DOHH2 (cell line): ENCODE measurements at regions not wholly inside any gene's neighbourhood (a gene's known extent, or its start where the extent isn't known, plus 50 kb on each side); places are given as distances from the start of the nearest gene placed in this dataset.

Experiments
- H3F3A ChIP-seq: fragments of 200-600 bp; sonication (generic), shearing (Covaris generic); 2 replicates; pipeline ENCODE4 v1.6.0; 2016; ENCODE audit warnings: antibody characterized with exemption, mild to moderate bottlenecking; ENCODE audit not compliant: control insufficient read depth, insufficient read depth
- H3K27ac ChIP-seq: fragments of 200-600 bp; sonication (generic); 2 replicates; pipeline ENCODE4 v1.5.1; 2014; ENCODE audit warnings: low read depth, mild to moderate bottlenecking, low read length, moderate library complexity
- H3K27me3 ChIP-seq: fragments of 200-600 bp; sonication (generic); 2 replicates; pipeline ENCODE4 v1.6.1; 2014; ENCODE audit warnings: mild to moderate bottlenecking, low read length, mixed read lengths; ENCODE audit not compliant: control insufficient read depth
- H3K36me3 ChIP-seq: fragments of 200-600 bp; sonication (generic); 2 replicates; pipeline ENCODE4 v1.6.1; 2014; ENCODE audit warnings: mild to moderate bottlenecking, low read length, moderate library complexity, mixed read lengths; ENCODE audit not compliant: control insufficient read depth
- H3K4me1 ChIP-seq: fragments of 200-600 bp; sonication (generic); 2 replicates; pipeline ENCODE4 v1.6.1; 2014; ENCODE audit warnings: mild to moderate bottlenecking, low read length, mixed read lengths; ENCODE audit not compliant: control insufficient read depth
- H3K4me2 ChIP-seq: fragments of 200-600 bp; sonication (generic); 2 replicates; pipeline ENCODE4 v1.6.0; 2014; ENCODE audit warnings: mild to moderate bottlenecking, low read length, moderate library complexity
- H3K4me3 ChIP-seq: fragments of 200-600 bp; sonication (generic); 2 replicates; pipeline ENCODE4 v1.5.1; 2014; ENCODE audit warnings: mild to moderate bottlenecking, low read length, mixed read lengths
- H3K79me2 ChIP-seq: fragments of 200-600 bp; sonication (generic); 2 replicates; pipeline ENCODE4 v1.6.1; 2014; ENCODE audit warnings: mild to moderate bottlenecking, low read length, mixed read lengths; ENCODE audit not compliant: control insufficient read depth
- H3K9me2 ChIP-seq: fragments of 200-600 bp; sonication (generic); replicated peaks from 2 replicates; pipeline ENCODE4 v1.6.1; 2014; ENCODE audit warnings: mild to moderate bottlenecking, low read length, mixed read lengths; ENCODE audit not compliant: control insufficient read depth
- H3K9me3 ChIP-seq: fragments of 200-600 bp; sonication (generic); 2 replicates; pipeline ENCODE4 v1.6.1; 2014; ENCODE audit warnings: antibody characterized with exemption, low read length, mixed read lengths; ENCODE audit not compliant: control insufficient read depth, insufficient read depth
- H4K20me1 ChIP-seq: fragments of 200-600 bp; sonication (generic); 2 replicates; pipeline ENCODE4 v1.6.0; 2014; ENCODE audit warnings: low read depth, mild to moderate bottlenecking, antibody characterized with exemption, low read length, moderate library complexity; ENCODE audit not compliant: control insufficient read depth, insufficient read depth
- EZH2phosphoT487 ChIP-seq: fragments of 200-600 bp; sonication (generic); IDR thresholded peaks from 2 replicates; pipeline ENCODE4 v1.6.1; 2017; ENCODE audit warnings: borderline replicate concordance, mild to moderate bottlenecking, antibody characterized with exemption, low read length, moderate library complexity, mixed read lengths
- TF ChIP-seq, protein P1 (sequence below): fragments of 200-600 bp; sonication (generic); IDR thresholded peaks from one replicate; pipeline ENCODE4 v1.5.1; 2014; ENCODE audit warnings: antibody characterized with exemption, mild to moderate bottlenecking, low read depth, low read length; ENCODE audit not compliant: poor library complexity, severe bottlenecking

DNA sequence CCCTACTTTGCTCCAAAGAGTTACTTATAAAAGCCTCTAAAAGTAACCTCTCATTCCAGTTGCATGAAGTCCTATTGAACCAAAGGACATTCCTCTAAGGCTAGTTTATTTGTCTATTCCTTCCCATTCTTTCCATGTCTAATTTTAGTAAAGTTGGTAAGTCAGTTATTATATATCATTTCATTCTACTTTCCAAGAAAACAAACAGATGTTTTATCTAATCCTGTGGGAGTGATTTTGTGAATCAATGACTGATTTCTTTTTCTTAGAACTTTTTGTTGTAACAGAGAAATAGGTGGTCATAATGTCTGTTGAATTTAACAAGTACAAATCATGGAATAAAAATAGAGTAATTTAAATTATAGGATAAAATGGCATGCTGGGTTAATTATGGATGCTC, 286.3 kb downstream of the FSIP2 start:
- Histone ChIP-seq H3K4me3 (no peak overlapping the region), H3K27me3 (no peaks in the 10 kb centered on the region), H4K20me1 (no peaks in the 10 kb centered on the region), H3K79me2 (no peaks in the 10 kb centered on the region), H3K36me3 (no peaks in the 10 kb centered on the region), H3K27ac (no peak overlapping the region), H3K9me2 (no peaks in the 10 kb centered on the region), H3K4me2 (no peak overlapping the region), H3K4me1 (no peaks in the 10 kb centered on the region), H3K9me3 (no peaks in the 10 kb centered on the region), H3F3A (no peaks in the 10 kb centered on the region)
- TF ChIP-seq EZH2phosphoT487 = no peak
- TF ChIP-seq, protein P1, sequence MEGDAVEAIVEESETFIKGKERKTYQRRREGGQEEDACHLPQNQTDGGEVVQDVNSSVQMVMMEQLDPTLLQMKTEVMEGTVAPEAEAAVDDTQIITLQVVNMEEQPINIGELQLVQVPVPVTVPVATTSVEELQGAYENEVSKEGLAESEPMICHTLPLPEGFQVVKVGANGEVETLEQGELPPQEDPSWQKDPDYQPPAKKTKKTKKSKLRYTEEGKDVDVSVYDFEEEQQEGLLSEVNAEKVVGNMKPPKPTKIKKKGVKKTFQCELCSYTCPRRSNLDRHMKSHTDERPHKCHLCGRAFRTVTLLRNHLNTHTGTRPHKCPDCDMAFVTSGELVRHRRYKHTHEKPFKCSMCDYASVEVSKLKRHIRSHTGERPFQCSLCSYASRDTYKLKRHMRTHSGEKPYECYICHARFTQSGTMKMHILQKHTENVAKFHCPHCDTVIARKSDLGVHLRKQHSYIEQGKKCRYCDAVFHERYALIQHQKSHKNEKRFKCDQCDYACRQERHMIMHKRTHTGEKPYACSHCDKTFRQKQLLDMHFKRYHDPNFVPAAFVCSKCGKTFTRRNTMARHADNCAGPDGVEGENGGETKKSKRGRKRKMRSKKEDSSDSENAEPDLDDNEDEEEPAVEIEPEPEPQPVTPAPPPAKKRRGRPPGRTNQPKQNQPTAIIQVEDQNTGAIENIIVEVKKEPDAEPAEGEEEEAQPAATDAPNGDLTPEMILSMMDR = no peak

GRCh38 chr2:186027922-186028321, 289.3 kb downstream of the FSIP2 start:
- H3K4me3 ChIP-seq = no peak overlapping the region
- H3K9me3 ChIP-seq = no peaks in the 10 kb centered on the region
- no peaks in the 10 kb centered on the region for H3K36me3 ChIP-seq
- no peaks in the 10 kb centered on the region for H3K4me1 ChIP-seq
- no peak overlapping the region for H3K4me2 ChIP-seq
- H3K27me3 ChIP-seq = no peaks in the 10 kb centered on the region
- H3K9me2 ChIP-seq = no peaks in the 10 kb centered on the region
- no peaks in the 10 kb centered on the region for H3K79me2 ChIP-seq
- H4K20me1 ChIP-seq = no peaks in the 10 kb centered on the region
- no peak overlapping the region for H3K27ac ChIP-seq
- no peaks in the 10 kb centered on the region for H3F3A ChIP-seq
- TF ChIP-seq, protein P1 = no peak
- TF ChIP-seq EZH2phosphoT487 = no peak

GRCh38 chr2:186031229-186031628, 292.6 kb downstream of the FSIP2 start:
- Histone ChIP-seq H3K4me1 (no peaks in the 10 kb centered on the region), H4K20me1 (no peaks in the 10 kb centered on the region), H3K9me3 (no peaks in the 10 kb centered on the region), H3K9me2 (no peaks in the 10 kb centered on the region), H3K36me3 (no peaks in the 10 kb centered on the region), H3F3A (no peaks in the 10 kb centered on the region), H3K27me3 (no peaks in the 10 kb centered on the region), H3K79me2 (no peaks in the 10 kb centered on the region), H3K27ac (no peak overlapping the region), H3K4me3 (no peak overlapping the region), H3K4me2 (no peak overlapping the region)
- TF ChIP-seq EZH2phosphoT487 = no peak
- TF ChIP-seq, protein P1 = no peak
